Activated naive CD4-positive, alpha-beta T cell treated with anti-CD3 and anti-CD28 coated beads, Interleukin-2, amount 50 U/mL, for 72 hours (primary cell): ENCODE measurements at regions not wholly inside any gene's neighbourhood (a gene's known extent, or its start where the extent isn't known, plus 50 kb on each side); places are given as distances from the start of the nearest gene placed in this dataset.

Source experiments
- ATAC-seq, 2 donors: fragments of 150-1000 bp; cut with Tn5 transposase; 2 replicates each; pipeline ENCODE4 v1.10.0; 2021; ENCODE audit warnings: mild to moderate bottlenecking in 2 of 2, moderate library complexity in 2 of 2
- DNase-seq, 2 donors: peaks; one replicate each; pipeline ENCODE4 v3.0.0; 2021 to 2022; ENCODE audit warnings: low spot score in 2 of 2
- H3K27ac Mint-ChIP-seq, 2 donors: one replicate each; pipeline ENCODE4 v1.8.0; 2022; ENCODE audit warnings: mild to moderate bottlenecking in 2 of 2, mixed read lengths in 2 of 2
- H3K36me3 Mint-ChIP-seq, 2 donors: one replicate each; pipeline ENCODE4 v1.8.0; 2022; ENCODE audit warnings: mixed read lengths in 2 of 2
- H3K9me3 Mint-ChIP-seq, 2 donors: one replicate each; pipeline ENCODE4 v1.8.0; 2022; ENCODE audit warnings: mixed read lengths in 2 of 2

- H3K9me3 Mint-ChIP-seq: peaks cover 18 to 23% of the 10 kb centered on the region in 2 donors
- H3K27ac Mint-ChIP-seq: no peak overlapping the region
- ATAC-seq (no peak), DNase-seq (no peak)
- peaks cover 4 to 15% of the 10 kb centered on the region in 2 donors for H3K36me3 Mint-ChIP-seq
These were observed 286.7 kb upstream of the PTPRD start for GRCh38 chr9:10899509-10899908.

- Mint-ChIP-seq H3K9me3 (peaks cover 23 to 25% of the 10 kb centered on the region in 2 donors), H3K36me3 (peaks cover 4 to 15% of the 10 kb centered on the region in 2 donors), H3K27ac (no peak overlapping the region)
- DNase-seq (no peak), ATAC-seq (no peak)
These were observed 291.2 kb upstream of the PTPRD start for GRCh38 chr9:10903969-10904368.

GRCh38 chr9:10910779-10911178 lies 298.0 kb upstream of the PTPRD start:
- no peak overlapping the region for H3K27ac Mint-ChIP-seq
- peaks cover 12 to 15% of the 10 kb centered on the region in 2 donors for H3K9me3 Mint-ChIP-seq
- no peak for ATAC-seq
- H3K36me3 Mint-ChIP-seq: peaks cover 0 to 14% of the 10 kb centered on the region in 2 donors
- no peak for DNase-seq

GRCh38 chr9:10911373-10911772 lies 298.6 kb upstream of the PTPRD start:
- Mint-ChIP-seq H3K9me3 (peaks cover 10 to 12% of the 10 kb centered on the region in 2 donors), H3K36me3 (peaks cover 0 to 14% of the 10 kb centered on the region in 2 donors), H3K27ac (no peak overlapping the region)
- ATAC-seq (no peak), DNase-seq (no peak)

- H3K36me3 Mint-ChIP-seq: peaks cover 0 to 5% of the 10 kb centered on the region in 2 donors
- DNase-seq (no peak), ATAC-seq (no peak)
- H3K9me3 Mint-ChIP-seq: peaks cover 12 to 17% of the 10 kb centered on the region in 2 donors
- no peak overlapping the region for H3K27ac Mint-ChIP-seq
These were observed 304.2 kb upstream of the PTPRD start for GRCh38 chr9:10917001-10917400.

GRCh38 chr9:10921671-10922070 lies 308.9 kb upstream of the PTPRD start:
- ATAC-seq (no peak), DNase-seq (no peak)
- Mint-ChIP-seq H3K27ac (no peak overlapping the region), H3K9me3 (peaks cover 32% of the 10 kb centered on the region in 2 donors), H3K36me3 (no peaks in the 10 kb centered on the region)

- peaks cover 29 to 32% of the 10 kb centered on the region in 2 donors for H3K9me3 Mint-ChIP-seq
- DNase-seq: no peak
- H3K36me3 Mint-ChIP-seq: no peaks in the 10 kb centered on the region
- H3K27ac Mint-ChIP-seq: no peak overlapping the region
- no peak for ATAC-seq
These were observed 313.1 kb upstream of the PTPRD start for GRCh38 chr9:10925896-10926295.

- ATAC-seq: no peak
- no peaks in the 10 kb centered on the region for H3K36me3 Mint-ChIP-seq
- H3K27ac Mint-ChIP-seq: no peak overlapping the region
- no peak for DNase-seq
- peaks cover 25 to 27% of the 10 kb centered on the region in 2 donors for H3K9me3 Mint-ChIP-seq
These were observed 315.6 kb upstream of the PTPRD start for GRCh38 chr9:10928372-10928771.

- no peak for DNase-seq
- H3K9me3 Mint-ChIP-seq: peaks cover 12 to 20% of the 10 kb centered on the region in 2 donors
- no peaks in the 10 kb centered on the region for H3K36me3 Mint-ChIP-seq
- ATAC-seq: no peak
- H3K27ac Mint-ChIP-seq: no peak overlapping the region
These were observed 317.3 kb upstream of the PTPRD start for GRCh38 chr9:10930081-10930480.

GRCh38 chr9:10946676-10947410 lies 334.0 kb upstream of the PTPRD start:
- H3K9me3 Mint-ChIP-seq: peaks cover 17 to 19% of the 10 kb centered on the region in 2 donors
- no peak for DNase-seq
- ATAC-seq: no peak
- no peak overlapping the region for H3K27ac Mint-ChIP-seq
- peaks cover 0 to 16% of the 10 kb centered on the region in 2 donors for H3K36me3 Mint-ChIP-seq

GRCh38 chr9:10957878-10958277 lies 345.1 kb upstream of the PTPRD start:
- peaks cover 19 to 25% of the 10 kb centered on the region in 2 donors for H3K9me3 Mint-ChIP-seq
- no peak for ATAC-seq
- no peak for DNase-seq
- H3K27ac Mint-ChIP-seq: no peak overlapping the region
- no peaks in the 10 kb centered on the region for H3K36me3 Mint-ChIP-seq

GRCh38 chr9:10961883-10962282 lies 349.1 kb upstream of the PTPRD start:
- Mint-ChIP-seq H3K36me3 (no peaks in the 10 kb centered on the region), H3K9me3 (peaks cover 32 to 36% of the 10 kb centered on the region in 2 donors), H3K27ac (no peak overlapping the region)
- DNase-seq (no peak), ATAC-seq (no peak)

GRCh38 chr9:10983251-10983650 lies 370.4 kb upstream of the PTPRD start:
- DNase-seq: no peak
- Mint-ChIP-seq H3K27ac (no peak overlapping the region), H3K9me3 (peaks cover 19 to 32% of the 10 kb centered on the region in 2 donors), H3K36me3 (peaks cover 0 to 4% of the 10 kb centered on the region in 2 donors)
- no peak for ATAC-seq

- Mint-ChIP-seq H3K27ac (no peak overlapping the region), H3K9me3 (peaks cover 11 to 16% of the 10 kb centered on the region in 2 donors), H3K36me3 (no peaks in the 10 kb centered on the region)
- ATAC-seq (no peak), DNase-seq (no peak)
These were observed 386.8 kb upstream of the PTPRD start for GRCh38 chr9:10999646-11000045.

GRCh38 chr9:11001546-11001945 lies 388.7 kb upstream of the PTPRD start:
- no peak for ATAC-seq
- no peak for DNase-seq
- Mint-ChIP-seq H3K9me3 (peaks cover 8 to 17% of the 10 kb centered on the region in 2 donors), H3K27ac (no peak overlapping the region), H3K36me3 (no peaks in the 10 kb centered on the region)

- no peaks in the 10 kb centered on the region for H3K36me3 Mint-ChIP-seq
- no peak for ATAC-seq
- DNase-seq: no peak
- H3K27ac Mint-ChIP-seq: no peak overlapping the region
- peaks cover 11 to 20% of the 10 kb centered on the region in 2 donors for H3K9me3 Mint-ChIP-seq
These were observed 389.9 kb upstream of the PTPRD start for GRCh38 chr9:11002705-11003104.

GRCh38 chr9:11003836-11004235 lies 391.0 kb upstream of the PTPRD start:
- DNase-seq (no peak), ATAC-seq (no peak)
- no peak overlapping the region for H3K27ac Mint-ChIP-seq
- peaks cover 0 to 4% of the 10 kb centered on the region in 2 donors for H3K36me3 Mint-ChIP-seq
- H3K9me3 Mint-ChIP-seq: peaks cover 15 to 25% of the 10 kb centered on the region in 2 donors

GRCh38 chr9:11011696-11012095 lies 398.9 kb upstream of the PTPRD start:
- no peak for ATAC-seq
- Mint-ChIP-seq H3K36me3 (peaks cover 0 to 31% of the 10 kb centered on the region in 2 donors), H3K27ac (no peak overlapping the region), H3K9me3 (peaks cover 45 to 54% of the 10 kb centered on the region in 2 donors)
- no peak for DNase-seq
